Activated CD8-positive, alpha-beta memory T cell treated with anti-CD3 and anti-CD28 coated beads, Interleukin-2, amount 50 U/mL, for 1 hour (primary cell): ENCODE measurements at regions not wholly inside any gene's neighbourhood (a gene's known extent, or its start where the extent isn't known, plus 50 kb on each side); places are given as distances from the start of the nearest gene placed in this dataset.

Experiments used
- DNase-seq: peaks from one replicate; pipeline ENCODE4 v3.0.0-alpha.2; 2020; ENCODE audit errors: extremely low read depth

DNA sequence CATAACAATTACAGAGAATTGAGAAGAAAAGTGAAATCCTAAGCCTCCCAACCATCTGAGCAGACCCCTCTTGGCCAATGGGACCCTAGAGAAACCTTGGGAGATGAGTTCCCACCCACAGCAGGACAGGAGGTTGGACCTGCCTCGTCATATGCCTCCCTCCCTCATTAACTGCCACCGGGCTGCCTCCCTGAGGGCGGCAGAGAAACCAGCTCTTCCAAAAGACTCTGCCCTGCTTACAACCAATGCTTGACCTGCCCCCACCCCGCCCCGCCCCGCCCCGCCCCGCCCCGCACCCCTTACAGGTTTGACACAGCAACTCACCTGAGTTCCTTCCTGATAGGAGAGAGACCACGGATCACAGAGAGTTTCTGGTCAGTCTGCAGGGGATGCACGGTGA, 86.1 kb downstream of the ADRA2C start:
- no peak for DNase-seq

DNA sequence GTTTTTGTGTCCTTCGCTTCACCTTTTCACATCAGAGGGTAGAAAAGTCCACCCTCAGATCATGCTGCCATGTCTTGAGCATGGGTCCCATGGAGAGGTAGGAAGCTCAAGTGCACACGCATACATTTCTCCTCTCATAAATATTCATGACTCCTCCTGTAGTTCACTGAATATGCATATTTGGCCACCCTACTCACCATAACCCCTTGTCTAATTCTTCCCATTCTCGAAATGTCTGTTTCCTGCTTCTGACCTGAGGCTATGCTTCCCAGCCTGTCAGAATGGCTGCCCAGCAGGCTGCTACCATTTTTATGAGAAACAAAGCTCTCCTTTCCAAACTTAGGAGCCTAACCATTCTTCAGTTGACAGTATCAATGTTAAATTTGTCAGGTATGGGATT, 86.5 kb downstream of the ADRA2C start:
- DNase-seq, result no peak

DNA sequence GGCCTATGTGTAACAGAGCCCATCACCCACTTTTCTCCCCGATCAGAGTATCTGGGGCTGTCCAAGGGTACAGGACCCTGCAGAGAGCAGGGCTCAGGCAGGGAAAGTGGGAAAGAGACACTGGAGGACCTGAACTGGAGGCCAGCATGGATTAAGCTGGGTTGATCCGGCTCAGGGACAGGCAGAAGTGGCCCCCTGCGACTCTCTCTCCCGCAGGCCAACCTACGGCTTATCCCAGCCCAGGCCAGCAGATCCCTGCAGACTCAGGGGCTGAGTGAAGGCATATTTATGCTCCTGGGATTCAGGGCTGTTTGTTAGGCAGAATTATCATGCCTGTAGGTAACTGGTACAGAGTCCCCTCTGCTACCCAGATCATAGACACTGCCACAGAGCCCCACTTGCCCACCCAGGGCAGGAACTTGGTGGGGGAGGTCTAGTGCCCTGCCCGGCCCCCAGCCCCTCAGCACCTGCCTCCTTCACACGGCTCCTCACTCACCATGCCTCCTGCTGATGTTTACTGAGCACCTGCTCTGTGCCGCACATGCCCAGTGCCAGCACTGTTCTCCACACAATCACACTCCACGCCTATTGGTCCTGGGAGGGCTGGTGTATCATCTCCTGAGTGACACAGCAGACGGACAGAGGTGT, 87.3 kb downstream of the ADRA2C start:
- DNase-seq, result no peak

DNA sequence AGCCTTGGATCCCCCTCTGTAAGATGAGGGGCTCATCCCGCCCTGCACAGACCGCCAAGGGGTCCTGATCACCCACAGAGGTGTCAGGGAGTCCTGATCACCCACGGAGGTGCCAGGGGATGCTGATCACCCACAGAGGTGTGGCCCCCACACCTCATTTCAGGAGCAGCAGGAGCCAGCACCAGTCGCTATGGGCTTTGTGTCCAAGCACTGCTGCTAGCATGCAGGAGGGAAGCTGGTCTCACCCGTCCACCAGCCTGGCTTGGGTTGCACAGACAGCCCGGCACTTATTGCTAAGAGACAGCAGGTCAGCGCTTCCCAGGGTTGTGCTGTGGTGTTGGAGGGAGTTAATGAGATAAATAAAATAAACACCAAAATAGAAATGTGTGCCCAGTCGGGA, 88.5 kb downstream of the ADRA2C start:
- no peak for DNase-seq

DNA sequence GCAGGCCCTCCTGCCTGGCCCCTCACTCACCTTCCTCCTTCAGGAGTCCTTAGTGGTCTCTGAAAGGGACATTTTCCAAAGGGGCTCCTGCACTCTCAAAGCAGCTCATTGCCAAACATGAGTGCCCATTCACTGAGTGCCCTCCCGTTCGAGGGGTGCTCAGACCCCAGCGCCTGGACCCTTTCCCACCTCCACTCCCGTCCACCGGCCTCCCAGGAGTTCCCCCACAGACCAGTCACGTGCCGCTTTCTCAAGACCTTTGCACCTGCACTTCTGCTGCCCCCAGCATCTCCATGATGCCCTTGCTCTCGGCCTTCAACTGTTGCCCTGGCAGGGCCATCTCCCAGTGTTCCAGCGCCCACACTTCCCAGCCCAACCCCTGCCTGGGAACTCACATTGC, 89.5 kb downstream of the ADRA2C start:
- DNase-seq, result no peak

DNA sequence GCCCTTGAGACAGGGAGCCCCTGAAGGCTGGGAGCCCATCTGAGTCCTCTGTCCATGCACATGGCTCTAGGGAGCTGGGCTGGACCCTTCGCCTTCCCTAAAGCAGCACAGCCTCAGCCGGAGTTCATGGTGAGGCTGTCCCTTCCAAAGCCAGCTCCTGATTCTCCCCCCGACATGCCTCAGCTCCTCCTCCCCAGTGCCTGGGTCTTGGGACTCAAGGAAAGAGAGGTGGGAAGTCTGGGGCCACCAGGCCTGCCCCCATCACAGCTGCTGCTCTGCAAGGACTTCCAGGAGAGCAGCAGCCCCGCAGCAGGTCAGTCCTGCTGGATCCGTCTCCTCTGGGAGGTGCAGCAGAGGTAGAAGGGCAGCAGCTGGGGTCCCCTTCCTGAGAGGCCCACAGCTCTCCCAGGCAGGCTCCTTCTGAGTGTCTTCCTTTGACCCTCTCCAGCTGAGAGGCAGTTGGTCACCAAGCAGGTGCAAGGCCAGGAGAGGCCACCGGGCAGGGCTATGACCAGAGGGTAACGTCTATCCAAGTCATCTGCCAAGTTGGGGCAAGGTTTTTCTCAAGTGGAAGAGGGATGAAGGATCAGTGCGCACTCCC, 90.5 kb downstream of the ADRA2C start:
- no peak for DNase-seq

DNA sequence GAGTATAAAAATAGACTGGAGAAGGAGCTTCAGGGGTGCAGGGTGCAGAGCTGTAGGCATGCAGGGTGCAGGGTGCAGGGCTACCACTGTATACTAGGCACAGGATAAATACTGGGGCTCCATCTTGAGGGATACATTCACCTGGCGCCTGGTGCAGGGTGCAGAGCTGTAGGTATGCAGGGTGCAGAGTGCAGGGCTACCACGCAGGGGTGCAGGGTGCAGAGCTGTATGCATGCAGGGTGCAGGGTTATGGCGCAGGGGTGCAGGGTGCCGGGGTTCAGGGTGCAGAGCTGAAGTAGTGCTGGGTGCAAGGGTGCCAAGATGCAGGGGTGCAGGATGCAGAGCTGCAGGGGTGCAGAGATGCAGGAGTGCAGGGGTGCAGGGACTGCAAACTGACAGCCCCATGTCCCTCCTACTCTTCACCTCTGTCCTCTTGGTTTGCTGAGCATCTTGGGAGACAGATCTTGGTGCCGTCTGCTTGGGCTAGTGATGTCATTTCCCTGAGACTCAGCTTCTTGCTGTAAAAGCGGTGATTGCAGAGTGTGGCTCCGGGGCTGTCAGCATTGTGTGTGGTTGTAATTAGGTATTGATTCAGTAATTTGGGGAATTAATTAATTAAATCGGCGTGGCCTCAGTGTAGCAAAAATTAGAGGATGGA, 91.2 kb downstream of the ADRA2C start:
- no peak for DNase-seq

DNA sequence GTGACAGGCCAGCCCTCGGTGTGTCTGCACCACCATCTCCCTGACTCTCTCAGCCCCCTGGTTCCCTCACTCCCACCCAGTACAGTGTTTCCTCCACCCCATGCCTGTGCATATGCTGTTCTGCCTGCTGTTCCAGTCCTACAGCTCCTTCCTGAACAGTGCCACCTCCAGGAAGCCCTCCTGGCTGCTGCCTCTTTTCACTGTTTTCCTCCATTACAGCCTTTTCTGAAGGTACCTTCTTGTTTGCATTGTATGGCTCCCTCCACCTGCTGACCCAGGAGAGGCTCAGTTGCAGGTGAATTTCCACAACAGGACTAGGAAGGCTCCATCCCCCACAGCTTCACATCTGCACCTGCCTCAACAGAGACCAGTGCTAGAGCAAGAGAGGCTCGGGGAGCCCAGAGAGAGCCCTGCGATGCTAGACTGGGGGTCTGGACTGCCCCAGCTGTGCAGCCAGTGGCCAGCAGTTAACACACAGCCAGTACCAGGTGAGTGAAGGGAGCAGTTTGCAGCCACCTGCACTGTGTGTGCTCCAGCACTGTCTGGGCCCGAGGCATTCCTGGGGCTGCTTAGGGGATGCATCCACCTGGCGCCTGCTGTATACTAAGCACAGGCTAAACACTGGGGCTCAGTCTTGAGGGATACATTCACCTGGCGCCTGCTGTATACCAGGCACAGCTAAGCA, 92.0 kb downstream of the ADRA2C start:
- no peak for DNase-seq

DNA sequence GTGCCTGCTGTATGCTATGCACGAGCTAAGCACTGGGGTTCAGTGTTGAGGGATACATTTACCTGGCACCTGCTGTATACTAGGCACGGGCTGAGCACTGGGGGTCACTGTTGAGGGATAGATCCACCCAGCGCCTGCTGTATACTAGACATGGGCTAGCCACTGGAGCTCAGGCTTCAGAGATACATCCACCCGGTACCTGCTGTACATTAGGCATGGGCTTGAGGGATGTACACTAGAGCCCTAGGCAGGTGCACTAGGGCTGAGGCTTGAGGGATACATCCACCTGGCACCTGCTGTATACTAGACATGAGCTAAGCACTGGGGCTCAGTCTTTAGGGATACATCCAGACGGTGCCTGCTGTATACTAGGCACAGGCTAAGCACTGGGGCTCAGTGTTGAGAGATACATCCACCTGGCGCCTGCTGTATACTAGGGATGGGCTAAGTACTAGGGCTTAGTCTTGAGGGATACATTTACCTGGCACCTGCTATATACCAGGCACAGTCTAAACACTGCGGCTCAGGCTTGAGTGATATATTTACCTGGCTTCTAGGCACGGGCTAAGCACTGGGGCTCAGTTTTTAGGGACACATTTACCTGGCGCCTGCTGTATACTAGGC, 92.7 kb downstream of the ADRA2C start:
- DNase-seq, result no peak

DNA sequence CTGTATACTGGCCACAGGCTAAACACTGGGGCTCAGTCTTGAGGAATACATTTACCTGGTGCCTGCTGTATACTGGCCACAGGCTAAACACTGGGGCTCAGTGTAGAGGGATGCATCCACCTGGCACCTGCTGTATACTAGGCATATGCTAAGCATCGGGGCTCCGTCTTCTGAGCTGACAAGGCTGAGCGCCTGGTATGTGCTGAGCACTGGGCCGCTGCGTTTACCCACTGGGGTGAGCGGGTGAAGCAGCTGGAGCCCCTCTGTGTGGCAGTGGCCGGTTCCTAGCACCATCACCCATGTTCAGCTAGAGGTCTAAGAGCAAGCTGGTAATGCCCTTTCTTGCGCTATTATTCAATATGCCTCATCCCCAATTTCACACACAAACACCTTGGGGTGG, 93.4 kb downstream of the ADRA2C start:
- no peak for DNase-seq

DNA sequence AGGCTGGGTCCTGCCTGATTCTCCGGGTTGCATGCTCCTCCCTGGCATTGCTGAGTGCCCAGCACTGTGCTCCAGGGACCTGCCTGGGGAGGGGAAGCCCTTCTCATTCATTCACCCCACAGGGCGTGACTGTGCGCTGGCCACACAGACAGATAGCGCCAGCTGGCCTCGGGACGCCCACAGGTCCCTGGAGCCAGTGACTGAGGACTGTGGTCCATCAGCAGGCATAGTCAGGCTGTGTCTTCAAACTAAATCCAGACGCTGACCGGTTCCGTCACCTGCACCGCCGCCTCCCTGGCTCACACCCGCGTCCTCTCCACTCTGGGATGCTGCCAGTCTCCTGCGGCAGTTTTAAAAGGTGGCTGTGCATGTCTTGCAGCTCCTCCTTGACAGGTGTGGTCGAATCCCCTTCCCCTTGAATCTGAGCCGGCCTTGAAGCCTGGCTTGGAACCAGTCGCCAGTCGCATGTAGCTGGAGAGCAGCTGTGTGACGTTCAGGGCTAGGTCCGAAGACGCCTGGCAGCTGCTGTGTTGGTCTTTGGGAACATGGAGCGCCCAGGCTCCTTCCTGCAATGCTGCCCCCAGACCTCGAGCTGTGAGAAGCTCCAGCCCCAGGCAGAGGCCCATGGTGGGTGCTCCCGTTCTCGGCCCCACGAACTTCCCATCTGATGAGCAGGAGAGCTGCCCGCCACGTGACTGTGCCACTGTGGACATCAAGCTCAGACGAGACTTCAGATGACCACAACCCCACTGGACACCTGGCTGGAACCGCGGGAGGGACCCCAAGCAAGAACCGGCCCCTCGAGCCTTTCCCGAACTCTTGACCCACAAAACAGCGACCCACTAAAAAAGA, 94.1 kb downstream of the ADRA2C start:
- DNase-seq, result no peak

DNA sequence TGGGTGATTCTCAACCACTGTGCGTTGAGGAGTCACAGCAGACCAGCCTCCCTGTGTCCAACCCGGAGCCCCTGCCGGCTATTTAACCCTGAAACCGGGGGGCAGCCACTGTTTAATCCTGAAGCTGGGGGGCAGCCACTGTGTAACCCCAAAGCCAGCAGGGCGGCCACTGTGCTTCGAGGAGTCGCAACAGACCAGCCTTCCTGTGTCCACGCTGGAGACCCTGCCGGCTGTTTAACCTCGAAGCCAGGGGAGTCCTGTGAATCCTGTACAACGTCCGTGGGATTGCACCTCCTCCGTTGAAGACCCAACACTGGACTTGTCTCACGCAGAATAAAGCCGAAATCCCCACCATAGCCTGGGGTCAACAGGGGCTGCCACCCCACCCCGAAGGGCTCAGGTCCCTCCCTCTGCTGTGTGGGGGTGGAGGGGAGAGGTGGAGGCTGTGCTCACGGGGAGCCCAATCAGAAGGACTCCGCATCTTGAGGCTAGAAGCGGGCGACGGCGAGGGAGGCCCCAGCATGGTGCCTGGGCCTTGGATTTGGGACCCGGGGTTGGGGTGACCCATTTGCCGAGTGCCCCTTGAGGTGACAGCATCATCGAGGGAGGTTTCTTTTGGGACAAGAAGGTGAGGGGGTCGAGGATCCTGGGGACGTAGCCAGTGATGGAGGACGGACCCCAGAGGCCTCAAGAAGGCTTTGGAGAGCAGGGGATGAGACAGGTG, 94.9 kb downstream of the ADRA2C start:
- no peak for DNase-seq

DNA sequence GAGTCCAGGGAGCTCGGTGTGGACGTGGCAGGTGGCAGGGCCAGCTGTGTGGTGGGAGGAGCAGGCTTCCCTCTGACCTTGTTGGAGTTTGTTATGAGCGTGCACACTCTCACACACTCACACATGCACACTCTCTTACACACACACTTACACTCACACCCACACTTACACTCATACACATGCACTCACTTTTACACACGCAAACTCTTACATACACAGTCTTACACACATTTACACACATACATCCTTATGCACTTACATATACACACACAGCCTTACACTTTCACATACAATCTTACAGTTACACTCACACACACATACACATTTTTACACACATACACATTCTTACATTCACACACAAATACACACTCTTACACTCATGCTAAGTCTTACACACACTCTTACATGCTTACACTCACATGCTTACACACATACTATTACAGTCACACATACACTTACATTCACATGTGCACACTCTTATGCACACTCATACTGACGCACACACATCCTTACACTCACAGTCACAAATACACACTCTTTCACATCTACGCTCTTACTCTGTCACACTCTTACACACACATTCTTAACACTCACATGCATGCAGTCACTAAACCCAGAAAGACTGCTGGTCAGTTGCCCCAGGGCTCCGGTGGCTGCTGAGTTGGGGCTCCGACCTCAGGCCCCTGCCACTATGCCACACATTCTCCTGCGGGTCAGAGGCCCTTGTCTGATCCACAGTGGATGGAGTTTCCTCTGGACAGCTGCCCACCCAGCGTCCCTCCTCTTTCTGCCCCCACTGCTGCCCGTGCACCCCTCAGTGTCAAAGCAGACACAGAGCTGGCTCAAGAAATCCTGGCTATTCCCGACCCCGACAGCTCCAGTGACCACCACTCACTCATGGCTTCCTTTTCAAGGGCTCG, 95.8 kb downstream of the ADRA2C start:
- no peak for DNase-seq

DNA sequence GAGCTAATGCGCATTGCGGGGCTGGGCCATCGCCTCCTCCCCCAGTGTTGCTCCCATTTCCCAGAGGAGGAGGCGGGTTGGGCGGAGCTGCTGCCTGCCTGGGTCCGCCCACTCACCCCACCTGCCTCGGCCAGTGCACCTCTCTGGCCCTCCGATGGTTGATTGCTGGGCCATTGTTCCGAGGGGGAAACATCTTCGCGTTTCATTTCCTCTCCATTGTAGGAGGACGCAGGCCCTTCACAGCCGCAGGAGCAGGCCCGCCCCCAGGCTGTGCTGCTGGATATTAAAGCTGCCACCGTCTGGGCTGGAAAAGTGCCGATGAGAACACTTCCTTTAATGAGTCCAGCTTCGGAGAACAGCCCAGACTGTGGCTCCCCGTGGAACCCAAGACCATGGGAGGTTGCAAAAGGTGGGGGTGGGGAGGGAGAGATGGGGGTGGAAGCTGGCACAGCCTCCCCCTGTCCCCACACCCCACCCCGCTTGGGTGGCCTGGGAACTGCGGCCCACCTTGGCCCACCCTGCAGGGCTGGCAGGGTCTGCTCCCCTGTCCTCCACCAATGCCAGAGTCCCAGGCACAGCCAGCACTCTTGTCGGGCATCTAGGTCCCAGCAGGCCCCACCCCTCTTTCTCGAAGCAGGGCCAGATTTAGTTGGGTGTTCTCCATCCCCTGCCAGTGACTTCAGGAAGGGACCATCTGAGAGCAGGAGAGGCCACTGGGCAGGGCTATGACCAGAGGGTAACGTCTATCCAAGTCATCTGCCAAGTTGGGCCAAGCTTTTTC, 96.6 kb downstream of the ADRA2C start:
- no peak for DNase-seq

DNA sequence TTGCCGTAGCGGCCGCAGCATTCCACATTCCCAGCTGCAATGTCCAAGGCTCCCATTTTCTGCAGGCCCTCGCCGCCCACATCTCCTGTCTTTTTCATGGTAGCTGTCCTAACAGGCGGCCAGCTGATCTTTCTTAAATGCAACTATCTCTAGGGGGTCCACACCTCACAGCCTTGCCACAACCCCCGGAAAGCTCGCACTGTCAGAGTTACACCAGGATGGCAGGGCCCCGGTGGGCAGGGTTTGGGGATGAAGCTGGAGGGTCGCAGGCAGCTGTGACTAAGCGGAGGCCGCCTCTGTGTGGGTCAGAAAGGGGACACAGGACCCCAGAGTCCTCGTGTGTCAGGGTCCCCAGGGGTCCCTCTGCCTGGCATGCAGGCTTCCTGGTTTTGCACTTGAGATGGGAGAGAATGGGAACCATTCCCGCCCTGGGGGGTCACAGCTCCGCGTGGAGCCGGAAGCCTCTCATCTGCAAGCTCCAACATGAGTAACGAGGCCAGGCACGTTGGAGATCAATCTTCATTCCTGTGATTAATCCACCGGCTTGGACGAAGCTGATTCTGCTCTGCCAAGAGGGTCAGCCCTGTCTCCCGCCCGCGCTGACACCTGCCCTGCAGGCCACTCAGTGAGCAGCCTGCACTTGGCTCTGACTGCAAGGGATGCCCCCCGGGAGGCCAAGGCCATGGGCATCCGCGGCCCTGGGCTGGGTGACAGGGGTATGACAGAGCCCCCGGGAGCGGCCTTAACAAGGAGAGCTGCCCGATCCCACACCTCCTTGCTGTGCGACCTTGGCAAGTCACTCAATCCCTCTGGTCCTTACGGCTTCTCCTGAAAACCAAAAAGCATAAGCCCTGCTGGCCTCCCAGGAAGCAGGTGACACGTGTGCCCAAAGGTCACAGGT, 97.9 kb downstream of the ADRA2C start:
- DNase-seq, result no peak

DNA sequence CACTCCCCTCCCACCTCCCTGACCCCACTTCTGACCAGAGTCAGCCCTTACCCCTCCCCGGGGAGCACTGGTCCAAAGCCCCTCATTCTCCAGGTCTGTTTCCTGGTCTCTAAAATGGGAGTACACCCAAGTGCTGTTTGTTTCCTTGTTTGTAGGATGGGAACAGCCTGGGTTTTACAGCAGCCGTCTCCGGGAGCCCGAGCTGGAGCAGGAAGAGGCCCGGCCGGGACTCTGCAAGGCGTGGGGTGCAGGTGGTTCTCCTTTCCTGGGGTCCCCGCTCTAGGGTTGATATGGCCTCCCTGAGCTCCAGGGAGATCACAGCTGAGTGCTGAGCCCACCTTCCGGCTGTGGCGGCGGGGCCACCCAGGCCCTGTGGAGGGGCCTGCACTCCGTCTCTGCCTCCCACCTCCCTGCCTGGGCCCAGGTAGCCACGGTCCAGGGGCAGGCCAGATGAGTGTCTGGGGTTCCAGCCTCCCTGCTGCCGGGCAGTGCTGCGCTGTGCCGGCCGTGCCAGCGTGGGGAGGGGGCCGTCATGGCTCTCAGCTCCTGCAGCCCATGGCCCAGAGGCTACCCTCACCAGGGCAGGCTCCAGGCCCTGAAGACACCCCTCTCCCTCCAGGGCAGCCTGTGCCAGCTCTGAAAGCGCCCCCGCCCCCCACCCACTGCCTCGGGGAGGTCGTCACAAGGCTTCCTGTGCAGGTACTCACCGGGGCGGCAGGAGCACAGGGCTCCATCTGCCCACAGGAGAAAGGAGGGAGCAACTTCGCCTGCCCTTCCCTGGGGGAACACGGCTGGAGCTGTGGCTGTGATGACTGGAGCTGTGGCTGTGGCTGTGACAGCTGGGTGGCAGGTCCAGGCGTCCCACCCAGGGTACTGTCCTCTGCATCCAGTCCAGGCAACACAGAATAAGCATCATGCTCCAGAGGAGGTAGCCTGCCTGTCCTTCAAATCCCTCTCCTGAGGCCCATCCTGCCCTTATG, 98.8 kb downstream of the ADRA2C start:
- DNase-seq, result no peak
